DMS53 (cell line): ENCODE measurements at regions not wholly inside any gene's neighbourhood (a gene's known extent, or its start where the extent isn't known, plus 50 kb on each side); places are given as distances from the start of the nearest gene placed in this dataset.
A peak's percentile ranks its signal among the peaks of the same experiment; 100 is the strongest.

Experiments used
- DNase-seq: peaks from one replicate; lab custom pipeline; 2025; lab: John Stamatoyannopoulos, UW

DNA sequence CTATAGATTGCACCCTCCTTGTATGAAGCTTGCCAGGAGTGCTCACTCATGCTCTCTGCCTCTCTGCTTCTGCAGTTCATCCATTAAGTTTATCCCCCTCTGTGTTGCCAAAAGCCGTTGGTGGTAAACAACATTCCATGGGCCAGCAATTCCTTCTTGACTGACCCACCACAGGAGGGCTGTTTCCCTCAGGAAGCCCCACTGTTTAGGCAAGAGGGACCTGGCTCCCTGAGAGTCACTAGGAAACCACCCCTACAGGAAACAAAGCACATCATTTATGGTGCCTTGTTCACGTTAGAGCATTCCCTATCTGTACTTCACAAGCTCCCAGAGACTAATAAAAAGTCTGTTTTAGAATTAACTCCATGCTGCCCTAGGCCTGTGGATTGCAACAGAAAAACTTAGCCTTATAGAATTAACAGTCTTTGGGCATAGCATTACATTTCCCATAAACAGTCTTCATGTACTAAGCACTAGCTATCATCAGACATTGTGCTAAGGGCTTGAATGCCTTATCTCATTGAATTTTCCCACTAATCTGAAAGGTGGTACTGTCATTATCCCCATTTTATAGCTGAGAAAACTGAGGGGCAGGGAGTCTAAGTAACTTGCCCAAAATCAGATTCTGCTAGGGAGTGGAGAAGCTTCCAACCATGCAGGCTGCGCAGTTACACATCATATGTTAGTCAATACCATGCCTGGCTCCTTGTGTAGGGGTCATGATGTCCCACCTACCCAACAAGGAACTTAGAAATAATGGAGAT lies 149.9 kb downstream of the SHQ1 start:
- DNase-seq, result no peak

DNA sequence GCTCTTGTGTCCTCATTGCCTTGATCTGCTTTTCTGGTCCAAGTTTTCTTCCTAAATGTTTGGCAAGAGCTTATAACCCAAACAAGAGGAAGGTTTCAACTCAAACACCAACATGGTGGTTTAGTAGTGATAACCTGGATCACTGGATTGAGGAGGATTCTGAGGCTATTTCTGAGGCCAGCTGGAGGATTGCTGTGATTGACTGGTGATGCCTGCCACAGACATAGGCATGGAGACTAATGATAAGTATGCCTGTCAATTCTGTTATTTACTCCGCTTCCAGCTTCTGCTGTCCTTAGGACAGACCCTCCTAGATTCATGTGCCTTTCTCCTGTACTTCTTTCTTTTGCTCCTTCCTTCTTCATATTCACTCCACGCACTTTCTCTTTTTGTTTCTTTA lies 150.5 kb downstream of the SHQ1 start:
- DNase-seq, result no peak

DNA sequence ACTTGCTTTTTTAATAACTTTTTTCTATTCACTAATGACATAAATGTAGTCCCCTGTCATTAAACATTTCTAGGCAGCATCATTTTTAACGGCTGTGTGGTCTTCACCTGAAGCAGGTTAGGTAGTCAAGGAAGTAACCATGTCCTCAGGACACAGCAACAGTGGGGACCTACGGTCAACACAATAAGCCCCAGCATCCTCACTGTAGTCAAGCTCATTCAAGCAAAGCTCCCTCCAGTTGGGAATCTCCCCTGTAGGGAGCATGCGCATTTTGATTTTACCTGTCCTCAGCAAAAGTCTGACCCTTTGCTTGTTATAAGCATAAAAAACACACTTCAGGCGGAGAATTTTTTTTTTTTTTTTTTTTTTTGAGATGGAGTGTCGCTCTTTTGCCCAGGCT lies 151.4 kb downstream of the SHQ1 start:
- no peak for DNase-seq

DNA sequence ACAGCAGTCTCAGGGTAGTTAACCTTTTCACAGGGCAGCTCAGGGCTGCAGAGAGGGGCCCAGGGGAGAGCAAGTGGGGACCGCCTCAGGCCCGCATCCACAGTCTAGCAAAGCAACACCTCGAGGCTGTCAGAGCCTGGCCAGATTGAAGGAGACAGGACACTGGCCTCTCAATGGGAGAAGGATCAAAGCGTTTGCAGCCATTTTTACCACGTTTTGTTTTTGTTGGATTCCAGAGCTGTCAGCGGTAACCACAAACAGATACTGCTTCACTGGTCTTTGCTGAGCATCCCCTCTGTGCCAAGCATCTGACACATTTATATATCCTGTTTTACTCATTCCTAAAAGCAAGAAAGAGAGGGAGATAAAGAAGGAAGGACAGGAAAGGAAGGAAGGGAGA lies 153.8 kb downstream of the SHQ1 start:
- DNase-seq, result no peak

DNA sequence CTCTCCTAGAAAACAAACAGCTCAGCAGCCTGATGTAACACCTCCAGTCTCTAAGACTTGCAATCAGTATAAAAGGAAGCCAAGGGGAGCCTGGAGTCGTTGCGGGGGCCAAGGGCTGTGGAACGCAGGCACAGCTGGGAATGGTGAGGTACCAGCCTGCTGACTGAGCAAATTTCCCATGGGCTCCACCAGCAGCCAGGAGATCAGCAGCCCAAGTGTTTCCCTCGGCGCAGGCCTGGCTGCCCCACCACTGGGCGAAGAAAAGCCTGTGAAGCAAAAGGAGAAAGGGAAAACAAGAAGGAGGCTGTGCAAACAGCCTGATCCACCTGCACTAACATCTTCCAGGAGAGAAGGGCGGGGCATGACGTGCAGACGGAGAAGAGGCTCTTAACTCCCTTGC lies 155.3 kb downstream of the SHQ1 start:
- DNase-seq, result no peak

DNA sequence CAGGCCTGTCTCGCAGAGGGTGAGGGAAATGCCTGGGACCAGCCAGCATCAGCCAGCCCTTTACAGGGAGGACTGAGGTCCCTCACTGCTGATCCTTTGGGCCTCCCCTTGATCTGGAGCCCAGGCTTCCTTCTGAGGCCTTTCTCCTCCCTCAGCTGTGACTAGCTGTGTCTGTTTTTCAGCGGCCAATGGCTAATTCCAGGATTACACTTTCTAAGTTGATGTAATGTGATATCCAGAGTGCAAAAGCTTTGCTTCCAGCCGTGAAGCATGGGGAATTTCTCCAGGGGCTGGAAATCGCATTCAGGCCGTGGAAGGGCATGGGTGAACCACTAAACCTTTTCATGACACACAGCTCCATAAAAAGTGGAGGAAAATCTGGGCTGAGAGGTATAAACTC lies 157.6 kb downstream of the SHQ1 start:
- DNase-seq, result no peak

DNA sequence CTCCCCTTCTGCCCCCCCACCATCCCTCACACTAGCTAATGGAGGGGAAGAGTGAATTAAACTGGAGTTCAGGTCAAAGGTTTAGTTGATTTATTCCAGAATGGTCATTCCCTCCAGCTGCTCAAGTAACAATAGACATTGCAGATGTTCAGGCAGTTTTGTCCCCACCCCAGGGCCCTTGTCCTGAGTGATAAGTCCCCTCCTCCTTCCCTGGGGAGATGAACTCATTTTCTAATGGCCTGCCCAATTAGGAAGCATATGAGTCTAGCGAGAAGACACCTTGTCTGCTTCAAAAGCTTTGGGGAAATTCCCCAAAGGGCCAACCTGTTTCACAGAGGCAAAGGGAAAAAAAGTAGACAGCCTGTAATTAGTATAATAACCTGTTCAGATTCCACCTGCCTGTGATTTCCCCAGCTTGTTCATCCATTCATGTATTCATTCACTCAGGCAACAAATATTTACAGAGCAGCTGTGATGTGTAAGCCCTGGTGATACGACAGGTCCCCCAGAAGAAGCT lies 165.3 kb downstream of the SHQ1 start:
- peak; percentile 46 for DNase-seq

DNA sequence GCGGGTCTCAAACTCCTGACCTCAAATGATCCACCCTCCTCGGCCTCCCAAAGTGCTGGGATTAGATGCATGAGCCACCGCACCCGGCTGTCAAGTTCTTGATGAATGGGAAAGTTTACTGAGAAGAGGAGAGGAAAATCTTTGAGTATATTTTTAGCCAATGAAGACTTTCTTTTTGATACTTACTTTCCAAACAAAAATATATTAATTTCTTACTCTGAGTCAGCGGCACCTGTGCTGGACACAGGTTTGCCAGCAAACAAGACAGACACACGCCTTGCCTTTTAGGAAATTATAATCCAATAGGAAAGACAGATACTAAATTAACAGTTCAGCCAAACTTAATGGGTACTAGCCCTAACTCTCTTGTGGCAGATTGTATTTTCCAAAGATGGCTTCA lies 166.6 kb downstream of the SHQ1 start:
- no peak for DNase-seq

DNA sequence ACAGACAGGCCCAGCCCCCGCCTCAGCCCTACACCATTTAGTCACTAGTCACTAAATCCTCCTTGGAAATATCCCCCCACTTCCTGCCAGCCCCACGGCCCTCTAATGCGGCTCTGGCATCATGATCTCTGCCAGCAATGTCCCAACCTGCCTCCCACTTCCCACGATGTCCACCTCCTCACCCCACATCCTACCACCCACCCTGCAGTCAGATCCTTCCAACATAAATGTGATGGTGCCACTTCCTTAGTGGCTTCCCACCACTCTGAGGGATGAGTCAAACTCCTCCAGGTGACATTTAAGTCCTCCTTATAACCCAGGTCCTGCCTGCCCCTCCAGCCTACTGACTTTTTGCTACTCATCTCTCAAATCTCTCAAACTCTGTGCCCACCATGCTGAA lies 167.5 kb downstream of the SHQ1 start:
- no peak for DNase-seq

DNA sequence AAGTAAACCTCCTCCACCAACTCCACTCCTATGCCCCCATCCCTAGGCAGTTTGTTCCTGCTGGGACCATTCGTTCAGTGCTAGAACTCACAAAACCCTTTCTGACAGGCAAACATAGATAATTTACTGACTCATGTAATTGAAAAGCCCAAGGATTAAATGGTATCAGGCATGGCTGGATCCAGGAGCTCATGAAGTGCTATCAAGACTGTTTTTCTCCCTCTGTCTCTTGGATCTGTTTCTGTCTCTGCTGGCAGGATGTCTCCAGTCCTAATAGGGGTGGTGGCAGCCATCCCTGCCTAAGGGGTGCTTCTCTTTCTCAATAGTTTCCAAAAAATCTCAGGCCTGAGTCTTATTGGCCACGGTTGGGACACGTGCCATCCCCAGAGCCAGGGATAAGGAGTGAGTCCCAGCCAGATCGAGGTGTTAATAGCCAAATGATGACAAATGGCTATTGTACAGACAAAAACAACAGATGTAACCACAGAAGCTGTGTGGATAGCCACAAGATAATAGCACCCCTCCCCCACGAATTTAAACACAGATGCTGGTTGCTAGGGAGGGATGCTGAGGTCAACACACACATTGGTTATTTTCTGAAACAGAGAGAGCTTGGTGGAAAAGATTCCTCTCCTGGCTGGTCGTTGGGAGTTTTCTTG lies 168.6 kb downstream of the SHQ1 start:
- peak; percentile 60 for DNase-seq

DNA sequence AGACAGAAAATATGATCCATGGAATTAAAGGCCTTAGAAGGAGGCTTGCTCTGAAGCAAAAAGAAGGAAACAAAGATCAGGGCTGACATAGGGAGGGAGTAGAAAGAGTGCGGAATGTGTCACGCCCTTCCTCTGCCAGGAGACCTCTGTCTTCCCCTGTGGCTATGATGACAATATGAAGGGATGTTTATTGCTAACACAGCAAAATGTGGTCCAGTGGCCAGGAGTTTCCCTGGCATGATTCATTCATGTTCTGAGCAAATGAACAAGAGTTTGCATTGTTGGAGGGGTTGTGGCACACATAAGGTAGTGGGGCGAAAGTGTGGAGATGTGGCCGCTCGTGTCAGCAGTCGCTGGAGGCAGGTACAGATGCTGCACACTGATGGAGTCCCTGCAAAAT lies 169.4 kb downstream of the SHQ1 start:
- DNase-seq, result no peak

DNA sequence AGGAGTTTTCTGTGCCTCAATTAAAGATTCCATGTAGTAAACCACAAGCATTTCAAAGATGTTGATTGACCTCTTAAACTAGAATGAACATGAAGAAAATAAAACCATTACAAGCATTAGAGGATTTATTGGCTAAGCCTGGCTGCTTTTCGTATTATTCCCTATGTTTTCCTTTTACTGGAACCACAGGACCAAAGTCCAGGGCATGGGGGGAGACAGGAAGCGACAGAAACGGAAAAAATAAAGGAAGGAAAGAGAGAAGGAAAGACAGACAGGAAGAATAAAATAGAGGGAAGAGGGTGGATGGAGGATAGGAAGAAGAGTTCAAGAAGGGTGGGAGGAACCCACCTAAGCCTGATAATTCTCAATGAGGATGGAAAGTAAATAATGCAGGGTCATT lies 169.9 kb downstream of the SHQ1 start:
- no peak for DNase-seq

DNA sequence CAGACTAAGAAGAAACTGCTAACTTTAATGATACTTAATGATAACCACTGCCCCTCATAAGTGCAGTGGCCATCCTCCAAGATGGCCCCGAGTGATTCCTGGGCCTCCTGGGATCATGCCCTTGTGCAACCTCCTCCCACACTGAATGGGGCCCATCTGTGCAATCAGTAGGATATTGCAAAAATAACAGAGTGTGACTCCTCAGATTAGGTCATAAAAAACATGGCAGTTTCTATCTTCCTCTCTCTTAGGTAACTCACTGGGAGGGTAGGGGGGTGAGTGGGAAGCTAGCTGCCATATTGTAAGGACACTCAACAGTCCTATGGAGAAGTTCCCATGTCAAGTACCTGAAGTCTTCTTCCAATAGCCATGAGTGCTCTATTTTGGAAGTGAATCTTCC lies 173.0 kb downstream of the SHQ1 start:
- DNase-seq, result no peak

DNA sequence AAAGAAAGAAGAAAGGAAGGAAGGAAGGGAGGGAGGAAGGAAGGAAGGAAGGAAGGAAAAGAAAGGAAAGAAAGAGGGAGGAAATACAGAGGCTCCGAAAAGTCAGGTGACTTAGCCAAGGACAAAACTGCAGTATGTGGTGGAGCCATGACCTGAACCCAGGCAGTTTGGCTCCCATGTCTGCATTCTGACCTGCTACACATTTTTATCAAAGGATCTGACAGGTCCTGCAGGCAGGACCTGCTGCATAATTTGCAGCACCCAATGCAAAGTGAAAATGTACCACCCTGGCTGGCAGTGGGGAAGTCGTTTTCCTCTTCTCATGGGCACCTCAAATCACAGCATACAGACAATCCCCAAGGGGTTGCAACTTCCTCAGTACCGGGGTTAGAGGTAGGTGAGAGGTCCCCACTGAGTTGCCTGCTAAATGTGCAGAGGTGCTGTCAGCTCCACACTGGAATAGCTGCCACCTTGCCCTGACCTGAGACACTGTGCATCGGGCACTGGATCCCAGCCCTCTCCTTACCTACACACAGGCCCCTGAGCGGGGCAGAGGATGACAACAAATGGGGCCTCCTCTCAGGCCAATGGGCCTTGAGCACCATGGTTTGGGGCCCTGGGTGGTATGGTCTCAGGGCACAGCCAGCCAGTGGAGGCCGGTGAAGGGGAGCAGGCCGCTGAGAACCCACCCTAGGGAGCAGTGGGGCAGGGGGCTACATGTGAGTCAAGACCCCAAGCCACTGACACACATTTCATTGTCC lies 175.1 kb downstream of the SHQ1 start:
- no peak for DNase-seq

DNA sequence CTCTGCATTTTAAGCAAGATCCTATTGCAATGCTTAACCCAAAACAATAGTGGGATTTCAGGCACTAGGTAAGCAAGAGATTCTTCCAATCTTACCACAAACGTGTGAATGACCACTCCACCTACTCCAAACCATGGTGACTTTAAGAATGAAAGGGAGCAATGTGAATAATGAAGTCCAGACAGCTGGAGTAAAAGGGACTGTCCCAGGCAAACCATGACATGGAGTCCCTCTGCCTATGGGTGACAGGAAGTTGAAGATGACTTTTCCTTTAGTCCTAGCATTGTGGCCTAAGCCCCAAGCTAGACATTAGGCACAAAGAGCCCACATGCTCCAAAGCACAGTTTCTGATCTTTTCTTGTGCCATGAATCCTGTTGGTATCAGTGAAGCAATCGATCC lies 179.0 kb downstream of the SHQ1 start:
- DNase-seq, result no peak

DNA sequence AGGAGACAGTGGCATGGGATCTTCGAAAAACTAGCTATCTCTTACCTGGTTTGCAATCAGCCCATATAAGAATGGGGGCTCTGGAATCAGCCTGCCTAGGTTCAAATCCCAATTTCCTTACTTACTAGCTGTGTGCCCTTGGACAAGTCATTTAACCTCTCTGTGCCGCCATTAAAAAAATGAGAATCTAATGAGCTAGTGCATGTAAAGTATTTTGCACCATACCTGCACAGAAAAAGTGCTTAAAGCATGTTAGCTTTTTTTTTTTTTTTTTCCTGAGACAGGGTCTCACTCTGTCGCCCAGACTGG lies 181.8 kb downstream of the SHQ1 start:
- DNase-seq, result no peak

DNA sequence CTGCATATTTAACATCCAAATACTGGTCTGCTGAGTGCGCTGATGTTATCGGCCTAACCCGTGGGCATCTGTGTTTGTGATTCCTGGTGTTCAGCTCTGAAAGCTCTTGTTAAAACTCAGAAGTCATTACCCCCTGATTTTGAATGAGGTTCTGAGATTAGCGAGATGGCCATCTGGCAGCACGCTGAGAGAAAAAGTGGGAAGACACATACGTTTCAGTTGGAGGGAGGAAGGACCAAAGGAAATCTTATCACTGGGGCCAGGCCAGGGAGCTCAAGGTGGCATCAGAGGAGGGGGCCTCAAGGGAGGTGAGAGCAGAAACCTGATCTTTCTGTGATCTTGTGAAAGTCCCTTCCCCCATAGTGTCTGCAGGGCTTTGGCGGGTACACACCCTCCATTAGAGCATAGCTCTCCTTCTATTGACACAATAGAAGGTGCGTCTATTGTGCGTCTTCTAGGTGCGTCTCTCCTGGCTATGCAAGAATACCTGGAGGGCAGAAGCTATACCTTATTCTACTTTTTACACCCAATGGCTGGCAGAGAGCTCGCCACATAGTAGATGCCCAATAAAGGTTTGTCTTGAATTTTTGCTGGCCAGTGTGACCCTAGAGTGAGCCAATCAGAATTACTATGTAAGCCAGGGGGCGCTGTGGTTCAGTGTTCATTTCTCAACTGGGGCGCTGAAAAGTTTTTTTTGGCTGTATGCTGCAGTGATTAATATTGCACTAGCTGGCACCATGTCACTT lies 182.4 kb downstream of the SHQ1 start:
- peak; percentile 19 for DNase-seq

DNA sequence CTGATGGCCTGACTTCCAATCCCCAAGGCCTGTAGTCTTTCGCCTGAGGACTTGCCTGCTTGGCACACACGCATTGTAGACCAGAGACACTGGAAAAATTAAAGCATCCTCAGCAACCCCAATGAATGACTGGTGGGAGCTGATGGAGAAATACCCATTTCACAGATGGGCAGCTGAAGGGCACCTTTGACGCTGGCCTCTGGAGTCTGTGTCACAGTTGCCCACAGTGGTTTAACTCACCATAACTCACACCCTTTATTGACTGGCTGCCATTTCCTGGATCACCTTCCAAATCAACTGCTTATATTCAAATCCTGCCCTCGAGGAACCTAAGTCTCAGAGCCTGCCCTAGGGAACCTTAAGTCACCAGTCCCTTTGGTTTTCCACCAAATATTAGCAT lies 183.1 kb downstream of the SHQ1 start:
- DNase-seq, result no peak

DNA sequence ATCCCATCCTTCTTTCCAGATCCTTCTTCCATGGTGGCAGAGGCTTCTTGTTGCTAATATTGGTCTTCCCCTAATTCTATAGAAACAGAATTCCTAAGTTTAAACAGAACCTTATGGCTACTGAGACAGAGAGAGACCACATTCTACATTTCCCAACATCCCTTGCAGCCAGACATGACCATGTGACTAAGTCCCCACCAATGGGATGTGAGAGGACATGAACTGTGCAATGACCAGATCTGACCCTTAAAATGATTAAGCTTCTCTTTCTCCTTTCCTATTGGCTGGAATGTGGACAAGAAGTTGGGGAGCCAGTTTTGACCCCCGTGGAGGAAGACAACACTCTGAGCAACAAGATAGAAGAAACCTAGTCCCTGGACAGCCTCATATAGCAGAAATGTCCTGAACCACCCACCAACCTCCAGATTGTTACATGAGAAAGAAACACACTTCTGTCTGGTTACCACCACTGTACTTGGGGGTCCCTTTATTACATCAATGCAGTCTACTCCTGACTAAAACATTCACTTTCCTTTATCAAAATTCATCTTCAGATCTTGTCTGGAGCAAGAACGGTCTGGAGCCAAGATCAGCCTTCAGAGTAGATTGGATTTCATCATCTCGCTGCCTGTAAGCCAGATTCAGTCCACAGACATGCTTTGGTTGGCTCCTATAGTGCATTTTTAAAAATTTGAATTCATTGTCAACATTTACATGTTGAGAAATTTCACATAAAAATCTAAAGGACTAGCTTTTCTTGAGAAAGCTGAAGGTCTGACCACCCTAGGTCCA lies 183.9 kb downstream of the SHQ1 start:
- no peak for DNase-seq

DNA sequence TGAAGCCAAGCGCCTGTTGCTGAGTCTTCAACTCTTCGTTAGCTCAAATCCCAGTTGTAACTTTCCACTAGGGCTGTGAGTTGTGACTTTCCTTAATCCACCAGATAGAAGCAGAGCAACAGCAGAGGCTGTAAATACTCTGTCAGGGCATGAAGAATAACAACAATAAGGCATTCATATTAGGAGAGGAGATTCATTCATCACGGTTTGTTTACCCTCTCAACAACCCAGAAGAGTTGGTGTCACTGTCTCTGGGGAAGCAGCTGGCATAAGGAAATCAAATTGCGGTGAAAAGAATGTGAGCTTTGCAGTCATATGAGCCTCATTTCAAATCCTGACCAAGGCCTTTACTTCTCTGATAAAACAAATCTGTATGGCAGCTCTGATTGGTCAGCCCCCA lies 184.8 kb downstream of the SHQ1 start:
- DNase-seq, result peak; percentile 57

DNA sequence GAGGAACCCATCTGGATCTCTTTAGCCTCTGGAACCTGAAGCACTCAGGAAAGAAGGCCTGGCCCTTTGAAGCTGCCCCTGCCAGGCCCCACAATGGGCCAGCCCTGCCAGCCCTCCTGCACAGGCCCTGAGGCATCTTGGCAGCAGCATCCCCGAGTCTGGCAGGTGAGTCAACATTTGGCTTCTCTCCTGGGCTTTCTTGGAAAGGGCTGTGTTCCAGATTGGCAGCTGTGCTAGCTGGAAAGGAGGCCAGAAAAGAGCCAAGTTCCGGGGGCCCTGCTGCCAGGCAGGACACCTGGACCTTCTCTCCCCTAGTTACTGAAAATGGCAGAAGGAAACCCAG lies 187.2 kb downstream of the SHQ1 start:
- peak; percentile 13 for DNase-seq
